ENCODE measurements at regions not wholly inside any gene's neighbourhood (a gene's known extent, or its start where the extent isn't known, plus 50 kb on each side); places are given as distances from the start of the nearest gene placed in this dataset.

DNA sequence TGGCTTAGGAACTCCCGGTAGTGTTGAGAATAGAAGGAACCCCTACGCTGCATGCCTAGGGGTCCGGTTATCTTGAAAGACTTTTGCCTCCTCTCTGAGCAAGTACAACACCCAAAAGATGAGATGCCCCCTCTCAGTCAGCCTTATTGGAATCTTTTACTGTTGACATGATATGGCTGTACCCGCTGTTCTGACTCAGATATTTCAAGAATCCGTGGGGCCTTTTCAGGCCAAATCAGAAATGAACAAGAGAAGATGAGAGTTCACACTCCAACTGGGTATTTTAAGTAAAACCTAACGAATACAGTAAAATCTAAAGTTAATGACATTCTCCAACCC is 164.2 kb downstream of the PPIAL4G start:
- peak overlapping the region in 1 of 2 donors; percentile 35 for H3K4me3 ChIP-seq
- no peaks in the 10 kb centered on the region for H3K36me3 ChIP-seq
- ATAC-seq (no peak), DNase-seq (no peak)
- intact Hi-C loops (cut with DNase I): no loop called here
- peaks cover 19 to 51% of the 10 kb centered on the region in 2 donors for H3K27me3 ChIP-seq
- TF ChIP-seq, protein P1, sequence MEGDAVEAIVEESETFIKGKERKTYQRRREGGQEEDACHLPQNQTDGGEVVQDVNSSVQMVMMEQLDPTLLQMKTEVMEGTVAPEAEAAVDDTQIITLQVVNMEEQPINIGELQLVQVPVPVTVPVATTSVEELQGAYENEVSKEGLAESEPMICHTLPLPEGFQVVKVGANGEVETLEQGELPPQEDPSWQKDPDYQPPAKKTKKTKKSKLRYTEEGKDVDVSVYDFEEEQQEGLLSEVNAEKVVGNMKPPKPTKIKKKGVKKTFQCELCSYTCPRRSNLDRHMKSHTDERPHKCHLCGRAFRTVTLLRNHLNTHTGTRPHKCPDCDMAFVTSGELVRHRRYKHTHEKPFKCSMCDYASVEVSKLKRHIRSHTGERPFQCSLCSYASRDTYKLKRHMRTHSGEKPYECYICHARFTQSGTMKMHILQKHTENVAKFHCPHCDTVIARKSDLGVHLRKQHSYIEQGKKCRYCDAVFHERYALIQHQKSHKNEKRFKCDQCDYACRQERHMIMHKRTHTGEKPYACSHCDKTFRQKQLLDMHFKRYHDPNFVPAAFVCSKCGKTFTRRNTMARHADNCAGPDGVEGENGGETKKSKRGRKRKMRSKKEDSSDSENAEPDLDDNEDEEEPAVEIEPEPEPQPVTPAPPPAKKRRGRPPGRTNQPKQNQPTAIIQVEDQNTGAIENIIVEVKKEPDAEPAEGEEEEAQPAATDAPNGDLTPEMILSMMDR (IDR thresholded peaks at IDR 0.05): no peak
- H3K27ac ChIP-seq: peak overlapping the region in 1 of 2 donors; percentile 73
- peaks cover 0 to 18% of the 10 kb centered on the region in 2 donors for H3K4me1 ChIP-seq
- H3K9me3 ChIP-seq: peaks cover 0 to 2% of the 10 kb centered on the region in 2 donors

DNA sequence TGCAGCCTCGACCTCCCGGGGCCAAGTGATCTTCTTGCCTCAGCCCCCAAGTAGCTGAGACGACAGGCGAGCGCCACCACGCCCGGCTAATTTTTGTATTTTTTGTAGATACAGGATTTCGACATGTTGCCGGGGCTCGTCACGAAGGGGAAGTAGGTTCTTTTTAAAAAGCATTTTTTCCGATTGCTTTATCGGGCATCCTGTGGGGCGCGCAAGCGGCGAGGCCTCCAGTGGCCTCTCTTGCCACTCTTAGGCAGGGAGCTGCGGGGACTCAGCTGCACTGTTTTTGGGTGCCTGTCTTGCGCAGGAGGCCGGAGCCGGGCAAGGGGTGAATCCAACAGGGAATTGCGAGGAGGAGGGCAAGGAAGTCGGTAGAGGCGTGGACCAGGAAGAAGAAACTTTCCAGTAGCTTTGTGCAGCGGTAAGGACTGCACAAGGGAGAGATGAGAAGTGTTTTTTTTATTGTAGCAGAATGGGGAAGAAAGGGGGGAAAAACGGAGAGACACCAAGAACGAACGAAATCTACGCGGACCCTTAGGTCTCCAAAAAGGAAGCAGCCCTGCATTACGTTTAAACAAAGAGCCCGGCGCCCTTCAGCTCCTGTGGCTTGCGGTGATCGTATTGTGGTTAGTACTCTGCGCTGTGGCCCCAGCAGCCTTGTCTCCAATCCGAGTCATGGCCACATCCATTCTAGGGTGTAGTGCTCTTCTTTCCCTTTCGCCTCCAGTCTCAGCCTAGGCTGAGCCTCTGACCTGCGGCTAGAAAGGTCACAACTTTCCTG is 164.8 kb downstream of the PPIAL4G start:
- Histone ChIP-seq H3K27me3 (peaks cover 19 to 51% of the 10 kb centered on the region in 2 donors), H3K4me1 (peaks cover 0 to 18% of the 10 kb centered on the region in 2 donors), H3K9me3 (peaks cover 0 to 3% of the 10 kb centered on the region in 2 donors), H3K4me3 (peak overlapping the region in 1 of 2 donors; percentile 35), H3K36me3 (no peaks in the 10 kb centered on the region), H3K27ac (peak overlapping the region in 1 of 2 donors; percentile 73)
- TF ChIP-seq, protein P1 (IDR thresholded peaks at IDR 0.05): no peak
- DNase-seq (peak in 3 of 4 donors; percentile 16 to 80 (median 49)), ATAC-seq (peak; percentile 66)
- intact Hi-C loops (cut with DNase I): no loop called here

DNA sequence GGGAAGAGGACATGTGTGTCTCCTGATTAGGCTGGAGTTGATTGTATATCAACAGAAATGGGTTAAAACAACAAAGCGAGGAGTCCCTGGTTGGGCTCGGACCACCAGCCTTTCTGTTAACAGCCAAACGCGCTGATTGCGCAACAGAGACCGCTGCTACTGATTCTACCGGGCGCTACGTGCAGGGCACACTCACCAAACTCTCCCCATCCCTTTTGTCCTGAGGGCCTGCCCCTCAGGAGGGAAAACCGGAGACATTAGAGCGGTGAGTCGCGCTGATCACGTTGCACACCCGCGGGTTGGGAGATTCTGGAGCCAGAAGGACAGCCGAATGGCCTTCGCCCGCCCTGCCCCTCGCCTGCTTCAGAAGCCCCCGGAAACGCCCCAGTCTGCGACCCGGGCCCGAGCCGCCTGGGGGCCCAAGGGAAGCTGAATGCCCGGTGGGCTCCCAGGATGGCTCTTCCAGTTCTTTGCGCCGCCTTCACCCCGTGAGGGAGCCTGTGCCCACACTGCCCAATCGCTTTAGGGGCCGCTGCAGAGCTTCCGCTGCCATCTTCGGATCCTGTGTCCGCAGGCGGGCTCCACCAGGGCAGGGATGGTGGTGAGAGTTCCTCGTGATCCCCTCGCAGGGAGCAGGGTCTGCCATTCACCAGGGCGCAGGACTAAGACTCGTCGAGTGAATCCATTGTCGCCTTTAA is 165.4 kb upstream of the NBPF11 start:
- Histone ChIP-seq H3K27ac (peak overlapping the region in 1 of 2 donors; percentile 73), H3K27me3 (peaks cover 19 to 51% of the 10 kb centered on the region in 2 donors), H3K4me3 (no peak overlapping the region), H3K36me3 (no peaks in the 10 kb centered on the region), H3K4me1 (peaks cover 0 to 18% of the 10 kb centered on the region in 2 donors), H3K9me3 (peaks cover 0 to 3% of the 10 kb centered on the region in 2 donors)
- intact Hi-C loops (cut with DNase I): no loop called here
- DNase-seq (peak in 2 of 4 donors; percentile 21 to 67), ATAC-seq (no peak)
- TF ChIP-seq, protein P1 (IDR thresholded peaks at IDR 0.05): no peak

DNA sequence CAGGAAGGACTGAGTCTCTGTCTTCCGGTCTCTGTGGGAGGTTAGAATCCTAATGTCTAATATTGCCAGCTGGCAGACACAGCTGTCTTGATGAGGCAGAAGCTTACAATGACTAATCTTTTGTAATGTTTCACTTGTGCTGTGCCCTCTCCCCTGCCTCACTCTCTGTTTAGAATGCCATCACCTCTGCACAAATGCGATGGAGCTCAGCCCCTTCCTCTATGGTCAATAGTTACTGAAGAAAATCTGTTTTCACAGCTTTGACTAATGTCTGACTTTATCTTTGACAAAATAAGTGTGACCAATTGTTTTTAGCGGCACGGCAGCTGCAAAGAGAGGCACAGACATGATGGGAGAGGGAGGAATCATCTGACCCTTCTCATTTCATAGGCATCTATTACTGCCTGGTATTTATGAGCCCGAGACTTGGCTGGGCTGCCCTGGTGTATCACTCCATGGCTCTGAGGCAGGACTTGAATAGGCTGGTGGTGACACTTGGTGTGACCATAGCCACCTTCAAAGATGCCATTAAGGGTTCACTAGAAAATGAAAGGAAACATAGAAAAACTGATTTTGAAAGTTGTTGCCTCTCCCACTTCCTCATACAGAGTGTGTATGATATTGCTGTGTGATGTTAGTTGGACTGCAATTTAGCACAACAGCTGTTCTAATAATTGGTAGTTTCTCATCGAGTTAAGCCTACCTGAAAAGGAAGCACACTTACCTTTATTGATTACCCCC is 163.2 kb upstream of the NBPF11 start:
- Histone ChIP-seq H3K4me3 (no peak overlapping the region), H3K27me3 (peaks cover 32 to 65% of the 10 kb centered on the region in 2 donors), H3K27ac (no peak overlapping the region), H3K4me1 (peaks cover 0 to 18% of the 10 kb centered on the region in 2 donors), H3K36me3 (no peaks in the 10 kb centered on the region), H3K9me3 (peaks cover 0 to 3% of the 10 kb centered on the region in 2 donors)
- TF ChIP-seq, protein P1 (IDR thresholded peaks at IDR 0.05): no peak
- DNase-seq (no peak), ATAC-seq (no peak)
- intact Hi-C loops (cut with DNase I): no loop called here

Data from left lung (tissue), 4 donors.